ENCODE measurements at regions not wholly inside any gene's neighbourhood (a gene's known extent, or its start where the extent isn't known, plus 50 kb on each side); places are given as distances from the start of the nearest gene placed in this dataset.
A peak's percentile ranks its signal among the peaks of the same experiment; 100 is the strongest.

GRCh38 chr7:136179851-136180721 lies 202.9 kb upstream of the MTPN start:
- no peak for DNase-seq (ENCODE audit: low read depth)

GRCh38 chr7:136179154-136179553 lies 202.0 kb upstream of the MTPN start:
- DNase-seq (ENCODE audit: low read depth) = no peak

GRCh38 chr7:136174477-136175125 lies 197.4 kb upstream of the MTPN start:
- DNase-seq (ENCODE audit: low read depth) = no peak

- no peak for DNase-seq (ENCODE audit: low read depth)
Measured at GRCh38 chr7:136173874-136174273, 196.7 kb upstream of the MTPN start.

GRCh38 chr7:136171233-136171632 lies 194.1 kb upstream of the MTPN start:
- no peak for DNase-seq (ENCODE audit: low read depth)

GRCh38 chr7:136168821-136169220 lies 191.7 kb upstream of the MTPN start:
- DNase-seq (ENCODE audit: low read depth) = no peak

- DNase-seq (ENCODE audit: low read depth) = no peak
Measured at GRCh38 chr7:136167991-136168390, 190.8 kb upstream of the MTPN start.

GRCh38 chr7:136166521-136166920 lies 189.4 kb upstream of the MTPN start:
- DNase-seq (ENCODE audit: low read depth) = no peak

- DNase-seq (ENCODE audit: low read depth) = no peak
Measured at GRCh38 chr7:136163340-136163801, 186.2 kb upstream of the MTPN start.

GRCh38 chr7:136150311-136150710 lies 173.2 kb upstream of the MTPN start:
- no peak for DNase-seq (ENCODE audit: low read depth)

GRCh38 chr7:136148920-136149319 lies 171.8 kb upstream of the MTPN start:
- no peak for DNase-seq (ENCODE audit: low read depth)

GRCh38 chr7:136146925-136147324 lies 169.8 kb upstream of the MTPN start:
- no peak for DNase-seq (ENCODE audit: low read depth)

GRCh38 chr7:136144182-136144581 lies 167.0 kb upstream of the MTPN start:
- no peak for DNase-seq (ENCODE audit: low read depth)

GRCh38 chr7:136143271-136143670 lies 166.1 kb upstream of the MTPN start:
- DNase-seq (ENCODE audit: low read depth) = no peak

- DNase-seq (ENCODE audit: low read depth) = no peak
Measured at GRCh38 chr7:136142583-136142982, 165.4 kb upstream of the MTPN start.

- DNase-seq (ENCODE audit: low read depth) = no peak
Measured at GRCh38 chr7:136140469-136140868, 163.3 kb upstream of the MTPN start.

- DNase-seq (ENCODE audit: low read depth) = no peak
Measured at GRCh38 chr7:136139417-136139816, 162.3 kb upstream of the MTPN start.

- DNase-seq (ENCODE audit: low read depth) = no peak
Measured at GRCh38 chr7:136138991-136139390, 161.8 kb upstream of the MTPN start.

GRCh38 chr7:136136906-136137454 lies 159.8 kb upstream of the MTPN start:
- DNase-seq (ENCODE audit: low read depth) = no peak

GRCh38 chr7:136134503-136134902 lies 157.3 kb upstream of the MTPN start:
- DNase-seq (ENCODE audit: low read depth) = peak; percentile 72

GRCh38 chr7:136133551-136133950 lies 156.4 kb upstream of the MTPN start:
- DNase-seq (ENCODE audit: low read depth) = peak; percentile 44

GRCh38 chr7:136131304-136131630 lies 154.1 kb upstream of the MTPN start:
- no peak for DNase-seq (ENCODE audit: low read depth)

All from myocyte (in vitro differentiated cells).